Hepatic stellate cell (primary cell): ENCODE measurements at regions not wholly inside any gene's neighbourhood (a gene's known extent, or its start where the extent isn't known, plus 50 kb on each side); places are given as distances from the start of the nearest gene placed in this dataset.

ENCODE experiments used
- DNase-seq: peaks from one replicate; pipeline ENCODE4 v3.0.0; 2011; ENCODE audit warnings: low spot score

- DNase-seq = no peak
These were observed 52.7 kb upstream of the TMEFF2 start for GRCh38 chr2:192247456-192247855.

- DNase-seq = no peak
These were observed 51.6 kb upstream of the TMEFF2 start for GRCh38 chr2:192246297-192246696.

GRCh38 chr2:192245329-192245728 is 50.6 kb upstream of the TMEFF2 start:
- no peak for DNase-seq
